HFF-Myc (cell line): ENCODE measurements at regions not wholly inside any gene's neighbourhood (a gene's known extent, or its start where the extent isn't known, plus 50 kb on each side); places are given as distances from the start of the nearest gene placed in this dataset.

Source experiments
- DNase-seq: peaks from one replicate; pipeline ENCODE4 v3.0.0-alpha.2; 2011; ENCODE audit warnings: low read depth; ENCODE audit errors: extremely low read depth
- H3K4me3 ChIP-seq: replicated peaks from 2 replicates; pipeline ENCODE4 v1.5.1; 2011; ENCODE audit warnings: low read depth, mild to moderate bottlenecking, control low read depth, low read length
- CTCF ChIP-seq: IDR thresholded peaks from 2 replicates; pipeline ENCODE4 v1.5.1; 2012; ENCODE audit warnings: mild to moderate bottlenecking, low read depth, low read length, control low read depth; ENCODE audit errors: missing control alignments

GRCh38 chr4:136246876-136247275 lies 1285.4 kb downstream of the PCDH18 start:
- no peak for TF ChIP-seq CTCF
- no peak overlapping the region for H3K4me3 ChIP-seq
- DNase-seq: no peak

GRCh38 chr4:136241221-136241986 lies 1290.9 kb downstream of the PCDH18 start:
- no peak for TF ChIP-seq CTCF
- no peak overlapping the region for H3K4me3 ChIP-seq
- no peak for DNase-seq

GRCh38 chr4:136227315-136227714 lies 1305.0 kb downstream of the PCDH18 start:
- TF ChIP-seq CTCF: no peak
- H3K4me3 ChIP-seq: no peak overlapping the region
- no peak for DNase-seq

- no peak for DNase-seq
- TF ChIP-seq CTCF: no peak
- no peak overlapping the region for H3K4me3 ChIP-seq
Observed at GRCh38 chr4:136219592-136220125, 1312.6 kb downstream of the PCDH18 start.

GRCh38 chr4:136203199-136203598 lies 1329.1 kb downstream of the PCDH18 start:
- no peak for TF ChIP-seq CTCF
- no peak for DNase-seq
- no peak overlapping the region for H3K4me3 ChIP-seq

GRCh38 chr4:136198358-136198757 lies 1333.9 kb downstream of the PCDH18 start:
- no peak for DNase-seq
- no peak for TF ChIP-seq CTCF
- no peak overlapping the region for H3K4me3 ChIP-seq
